Prostate gland (tissue), 2 donors: ENCODE measurements at regions not wholly inside any gene's neighbourhood (a gene's known extent, or its start where the extent isn't known, plus 50 kb on each side); places are given as distances from the start of the nearest gene placed in this dataset.

Experiments
- DNase-seq: peaks from one replicate; pipeline ENCODE4 v3.0.0-alpha.2; 2019; ENCODE audit warnings: low spot score
- H3K27ac ChIP-seq, 2 donors: fragments of 200-600 bp; sonication (generic); 2 replicates each; pipeline ENCODE4 v1.5.1; 2017 to 2019
- H3K27me3 ChIP-seq: fragments of 200-600 bp; sonication (generic); replicated peaks from 2 replicates; pipeline ENCODE4 v1.5.1; 2019; ENCODE audit not compliant: insufficient read depth
- H3K36me3 ChIP-seq, 2 donors: fragments of 200-600 bp; sonication (generic); 1 replicate in 1 of 2; 2 replicates in 1 of 2; pipeline versions ENCODE4 v1.5.1 to v1.8.1; 2017 to 2019
- H3K4me1 ChIP-seq: fragments of 200-600 bp; sonication (generic); replicated peaks from 2 replicates; pipeline ENCODE4 v1.5.1; 2019
- H3K4me3 ChIP-seq, 2 donors: fragments of 200-600 bp; sonication (generic); 2 replicates each; pipeline ENCODE4 v1.5.1; 2017 to 2019
- H3K9me3 ChIP-seq: fragments of 200-600 bp; sonication (generic); 2 replicates; pipeline ENCODE4 v1.5.1; 2017
- POLR2A ChIP-seq: fragments of 450-650 bp; IDR thresholded peaks from one replicate; pipeline ENCODE4 v1.6.1; 2016; ENCODE audit warnings: antibody characterized with exemption, mild to moderate bottlenecking
- POLR2AphosphoS5 ChIP-seq: sonication (generic); formaldehyde crosslinking; IDR thresholded peaks from one replicate; pipeline ENCODE4 v1.6.1; 2017; ENCODE audit warnings: antibody characterized with exemption
- WGBS: methylation state at CpG from one replicate; pipeline ENCODE4 v1.1.5; 2018; 5-methylcytosine and 5-hydroxymethylcytosine counted together
- intact Hi-C: fragments of 100-400 bp; cut with DNase I; formaldehyde crosslinking; loops from one replicate; pipeline ENCODE4 v1.14.2; 2022
- TF ChIP-seq, protein P1 (sequence below), 4 experiments: fragments of 200-600 bp in 2 of 4; fragments of 450-650 bp in 2 of 4; sonication (generic) in 2 of 4; IDR thresholded peaks; 1 replicate in 3 of 4; 2 replicates in 1 of 4; pipeline ENCODE4 v1.5.1; 2016 to 2019; ENCODE audit warnings: antibody characterized with exemption in 4 of 4, mild to moderate bottlenecking in 2 of 4, moderate library complexity in 2 of 4

DNA sequence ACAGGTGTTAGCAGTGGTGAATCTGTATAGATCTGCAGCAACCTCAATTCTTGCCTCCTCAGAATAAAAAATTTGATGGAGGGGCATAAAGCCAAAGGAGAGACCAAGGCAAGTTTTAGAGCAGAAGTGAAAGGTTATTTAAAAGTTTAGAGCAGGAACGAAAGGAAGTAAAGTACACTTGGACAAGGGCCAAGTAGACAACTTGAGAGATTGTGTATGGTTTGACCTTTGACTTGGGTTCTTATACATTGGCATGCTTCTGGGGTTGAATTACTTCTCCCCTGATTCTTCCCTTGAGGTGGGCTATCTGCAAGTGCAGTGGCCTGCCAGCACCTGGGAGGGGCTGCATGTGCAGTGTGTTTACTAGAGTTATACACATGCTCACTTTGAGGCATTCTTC lies 278.8 kb upstream of the NDST3 start:
- Histone ChIP-seq H3K27me3 (no peaks in the 10 kb centered on the region), H3K36me3 (no peaks in the 10 kb centered on the region), H3K9me3 (no peaks in the 10 kb centered on the region), H3K27ac (no peak overlapping the region), H3K4me1 (no peaks in the 10 kb centered on the region), H3K4me3 (no peak overlapping the region)
- TF ChIP-seq POLR2AphosphoS5 (no peak), POLR2A (no peak)
- TF ChIP-seq, protein P1, sequence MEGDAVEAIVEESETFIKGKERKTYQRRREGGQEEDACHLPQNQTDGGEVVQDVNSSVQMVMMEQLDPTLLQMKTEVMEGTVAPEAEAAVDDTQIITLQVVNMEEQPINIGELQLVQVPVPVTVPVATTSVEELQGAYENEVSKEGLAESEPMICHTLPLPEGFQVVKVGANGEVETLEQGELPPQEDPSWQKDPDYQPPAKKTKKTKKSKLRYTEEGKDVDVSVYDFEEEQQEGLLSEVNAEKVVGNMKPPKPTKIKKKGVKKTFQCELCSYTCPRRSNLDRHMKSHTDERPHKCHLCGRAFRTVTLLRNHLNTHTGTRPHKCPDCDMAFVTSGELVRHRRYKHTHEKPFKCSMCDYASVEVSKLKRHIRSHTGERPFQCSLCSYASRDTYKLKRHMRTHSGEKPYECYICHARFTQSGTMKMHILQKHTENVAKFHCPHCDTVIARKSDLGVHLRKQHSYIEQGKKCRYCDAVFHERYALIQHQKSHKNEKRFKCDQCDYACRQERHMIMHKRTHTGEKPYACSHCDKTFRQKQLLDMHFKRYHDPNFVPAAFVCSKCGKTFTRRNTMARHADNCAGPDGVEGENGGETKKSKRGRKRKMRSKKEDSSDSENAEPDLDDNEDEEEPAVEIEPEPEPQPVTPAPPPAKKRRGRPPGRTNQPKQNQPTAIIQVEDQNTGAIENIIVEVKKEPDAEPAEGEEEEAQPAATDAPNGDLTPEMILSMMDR (IDR thresholded peaks at IDR 0.05) = no peak
- 39% methylated on average over 1 of the region's 1 CpG for WGBS
- intact Hi-C loops = no loop called here
- no peak for DNase-seq

DNA sequence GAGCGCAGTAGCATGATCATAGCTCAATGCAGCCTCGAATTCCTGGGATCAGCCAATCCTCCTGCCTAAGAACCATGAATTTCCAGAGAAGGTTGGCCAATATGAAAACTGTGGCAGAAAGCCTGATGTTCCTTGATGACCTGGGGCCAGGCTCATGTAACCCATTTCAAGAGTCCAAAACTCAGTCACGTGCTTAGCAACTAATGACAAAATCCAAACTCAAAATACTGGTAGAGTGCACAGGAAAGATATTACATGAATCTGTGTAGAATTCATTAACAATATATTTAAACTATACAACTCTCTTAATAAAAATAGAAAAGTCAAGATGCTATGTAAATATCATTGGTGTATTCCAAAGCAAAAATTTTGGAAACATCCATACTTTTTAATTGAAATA lies 265.7 kb upstream of the NDST3 start:
- Histone ChIP-seq H3K36me3 (no peaks in the 10 kb centered on the region), H3K27ac (no peak overlapping the region), H3K4me3 (no peak overlapping the region), H3K9me3 (no peaks in the 10 kb centered on the region), H3K27me3 (no peaks in the 10 kb centered on the region), H3K4me1 (no peaks in the 10 kb centered on the region)
- TF ChIP-seq, protein P1 (IDR thresholded peaks at IDR 0.05) = no peak
- TF ChIP-seq POLR2AphosphoS5 (no peak), POLR2A (no peak)
- intact Hi-C loops = no loop called here
- 89% methylated on average over 3 of the region's 3 CpGs for WGBS
- no peak for DNase-seq

DNA sequence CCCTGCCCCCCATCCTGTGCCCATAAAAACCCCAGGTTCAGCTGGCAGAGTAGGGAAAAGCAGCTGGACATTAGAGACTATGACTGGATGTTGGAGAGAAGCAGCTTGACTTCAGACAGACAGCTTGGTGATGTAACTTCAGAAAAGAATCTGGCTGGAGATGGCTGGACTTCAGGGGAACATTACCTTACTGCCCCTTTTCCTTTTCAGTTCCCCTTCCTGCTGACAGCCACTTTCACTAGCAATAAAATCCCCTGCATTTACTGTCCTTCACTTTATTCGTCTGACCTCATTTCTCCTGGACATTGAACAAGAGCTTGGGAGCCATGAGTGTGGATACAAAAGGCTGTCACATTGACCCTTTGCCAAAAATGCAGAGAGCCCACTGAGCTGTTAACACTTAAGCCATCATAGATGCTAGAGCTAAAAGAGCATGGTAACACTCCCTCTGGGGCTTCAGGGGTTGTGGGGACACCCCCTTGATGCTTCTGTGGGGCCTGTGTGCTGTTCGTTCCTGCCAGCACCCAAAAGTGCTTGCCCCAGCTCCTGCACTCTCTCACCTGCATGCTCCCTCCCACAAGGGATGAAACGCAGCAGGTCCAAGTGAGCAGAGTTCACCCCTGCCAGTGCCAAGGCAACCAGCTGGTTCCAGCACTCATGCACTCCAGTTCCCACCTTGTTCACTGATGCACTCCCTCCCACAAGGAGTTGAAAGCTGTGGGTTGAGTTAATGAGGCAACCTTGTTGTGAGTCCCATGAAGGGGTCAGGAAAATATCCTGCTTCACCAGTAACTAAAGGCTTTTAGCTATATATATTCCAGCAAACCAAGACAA lies 263.8 kb upstream of the NDST3 start:
- no peaks in the 10 kb centered on the region for H3K9me3 ChIP-seq
- H3K36me3 ChIP-seq = no peaks in the 10 kb centered on the region
- intact Hi-C loops = no loop called here
- DNase-seq = no peak
- 50% methylated on average over 3 of the region's 3 CpGs for WGBS
- no peak overlapping the region for H3K27ac ChIP-seq
- TF ChIP-seq, protein P1 (IDR thresholded peaks at IDR 0.05) = no peak
- TF ChIP-seq POLR2AphosphoS5 (no peak), POLR2A (no peak)
- no peaks in the 10 kb centered on the region for H3K27me3 ChIP-seq
- H3K4me1 ChIP-seq = no peaks in the 10 kb centered on the region
- H3K4me3 ChIP-seq = no peak overlapping the region

DNA sequence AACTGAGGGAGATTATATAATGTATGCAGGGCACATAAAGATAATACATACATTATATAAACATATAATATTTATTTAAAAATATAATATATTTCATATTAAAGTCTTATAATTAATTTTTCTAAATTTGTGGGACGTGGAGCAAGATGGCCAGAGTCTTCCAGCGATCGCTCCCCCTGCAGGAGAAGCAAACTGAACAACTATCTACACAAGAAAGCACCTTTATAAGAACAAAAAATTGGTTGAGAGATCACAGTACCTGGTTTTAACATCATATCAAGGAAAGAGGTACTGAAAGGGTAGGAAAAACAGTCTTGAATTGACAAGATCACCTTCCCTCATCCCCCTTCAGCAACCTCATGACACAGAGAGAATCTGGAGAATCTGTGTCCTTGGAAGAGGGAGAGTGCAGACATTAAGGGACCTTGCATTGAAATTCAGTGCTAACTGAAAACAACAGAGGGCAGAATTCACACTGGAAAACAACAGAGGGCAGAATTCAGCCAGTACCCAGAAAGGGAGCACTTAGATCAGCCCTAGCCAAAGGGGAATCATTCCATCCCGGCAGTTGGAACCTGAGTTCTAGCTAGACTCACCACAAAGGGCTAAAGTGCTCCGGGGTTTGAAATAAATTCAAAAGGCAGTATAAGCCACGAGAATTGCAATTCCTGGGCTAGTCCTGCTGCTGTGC lies 262.5 kb upstream of the NDST3 start:
- WGBS = 83% methylated on average over 6 of the region's 6 CpGs
- H3K4me3 ChIP-seq = no peak overlapping the region
- H3K27me3 ChIP-seq = no peaks in the 10 kb centered on the region
- no peaks in the 10 kb centered on the region for H3K4me1 ChIP-seq
- intact Hi-C loops = no loop called here
- no peaks in the 10 kb centered on the region for H3K9me3 ChIP-seq
- H3K27ac ChIP-seq = no peak overlapping the region
- no peaks in the 10 kb centered on the region for H3K36me3 ChIP-seq
- DNase-seq = no peak
- TF ChIP-seq POLR2AphosphoS5 (no peak), POLR2A (no peak)
- TF ChIP-seq, protein P1 (IDR thresholded peaks at IDR 0.05) = no peak
